ENCODE measurements at regions not wholly inside any gene's neighbourhood (a gene's known extent, or its start where the extent isn't known, plus 50 kb on each side); places are given as distances from the start of the nearest gene placed in this dataset.

DNA sequence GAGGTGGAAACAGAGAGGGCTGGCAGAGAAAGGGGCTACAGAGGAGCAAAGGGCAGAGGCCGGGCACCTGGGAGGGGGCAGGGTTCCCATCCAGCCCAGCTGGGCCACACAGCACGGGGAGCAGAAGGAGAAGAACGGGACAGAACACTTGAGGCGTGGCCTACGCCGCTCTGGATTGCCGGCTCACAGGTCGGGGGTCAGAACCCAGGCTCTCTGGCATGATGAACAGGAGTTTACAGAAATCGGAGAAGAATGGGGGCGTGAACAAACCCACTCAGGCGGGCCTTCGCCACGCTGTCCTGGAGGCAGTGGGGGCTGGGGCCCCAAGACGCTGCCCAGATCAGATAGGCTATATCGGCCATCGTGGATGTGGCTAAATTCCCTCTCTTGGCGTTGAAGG is 362.2 kb upstream of the SHH start:
- peak; percentile 37 for DNase-seq

DNA sequence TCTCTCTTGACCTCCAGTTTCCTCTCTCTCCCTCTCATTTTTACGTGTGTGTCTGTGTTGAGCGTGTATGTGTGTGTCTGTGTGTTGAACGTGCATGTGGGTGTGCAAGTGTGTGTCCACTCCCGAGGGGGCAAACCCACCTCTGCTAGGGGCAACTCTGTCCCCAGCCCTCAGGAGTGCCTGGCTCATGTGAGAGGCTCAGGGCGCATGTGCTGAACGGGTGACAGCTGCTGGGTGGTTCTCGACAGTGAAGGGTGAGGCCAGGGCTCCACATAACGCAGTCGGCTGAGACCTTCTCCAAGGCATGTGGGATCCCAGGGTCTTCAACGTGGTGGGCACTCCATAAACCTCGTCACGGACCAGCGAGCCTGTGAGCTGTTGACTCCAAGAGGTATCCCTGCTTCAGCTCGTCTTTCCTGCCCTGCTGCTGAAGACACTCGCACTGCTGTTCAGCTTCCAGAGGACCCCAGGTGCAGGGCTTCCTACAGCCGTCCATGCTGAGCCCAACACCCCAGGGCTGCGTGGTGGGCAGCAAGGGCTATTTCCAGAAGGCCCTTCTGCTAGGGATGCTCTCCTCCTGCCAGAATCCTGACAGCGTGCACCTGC is 361.6 kb upstream of the SHH start:
- peak; percentile 54 for DNase-seq

DNA sequence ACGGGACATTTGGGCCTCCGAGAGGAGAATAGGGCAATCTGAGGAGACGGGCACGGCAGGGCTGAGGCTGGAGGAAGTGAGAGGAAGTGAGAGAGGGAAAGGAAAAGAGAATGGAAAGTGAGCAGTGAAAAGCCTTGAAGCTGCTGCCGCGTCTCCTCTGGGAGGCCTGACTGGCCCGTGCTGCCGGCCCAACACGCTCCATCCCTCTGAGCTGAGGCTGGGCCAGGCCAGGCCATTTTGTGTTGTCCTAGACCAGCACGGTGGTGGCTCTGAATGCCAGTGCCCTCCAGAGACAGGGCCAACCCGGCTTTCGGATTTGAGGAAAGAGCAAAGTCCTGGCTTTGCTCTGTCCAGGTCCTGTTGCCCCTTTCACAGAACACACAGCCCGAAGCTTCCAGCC is 361.1 kb upstream of the SHH start:
- peak; percentile 25 for DNase-seq

GRCh38 chr7:156172638-156173037 is 360.4 kb upstream of the SHH start:
- DNase-seq: peak; percentile 50

DNA sequence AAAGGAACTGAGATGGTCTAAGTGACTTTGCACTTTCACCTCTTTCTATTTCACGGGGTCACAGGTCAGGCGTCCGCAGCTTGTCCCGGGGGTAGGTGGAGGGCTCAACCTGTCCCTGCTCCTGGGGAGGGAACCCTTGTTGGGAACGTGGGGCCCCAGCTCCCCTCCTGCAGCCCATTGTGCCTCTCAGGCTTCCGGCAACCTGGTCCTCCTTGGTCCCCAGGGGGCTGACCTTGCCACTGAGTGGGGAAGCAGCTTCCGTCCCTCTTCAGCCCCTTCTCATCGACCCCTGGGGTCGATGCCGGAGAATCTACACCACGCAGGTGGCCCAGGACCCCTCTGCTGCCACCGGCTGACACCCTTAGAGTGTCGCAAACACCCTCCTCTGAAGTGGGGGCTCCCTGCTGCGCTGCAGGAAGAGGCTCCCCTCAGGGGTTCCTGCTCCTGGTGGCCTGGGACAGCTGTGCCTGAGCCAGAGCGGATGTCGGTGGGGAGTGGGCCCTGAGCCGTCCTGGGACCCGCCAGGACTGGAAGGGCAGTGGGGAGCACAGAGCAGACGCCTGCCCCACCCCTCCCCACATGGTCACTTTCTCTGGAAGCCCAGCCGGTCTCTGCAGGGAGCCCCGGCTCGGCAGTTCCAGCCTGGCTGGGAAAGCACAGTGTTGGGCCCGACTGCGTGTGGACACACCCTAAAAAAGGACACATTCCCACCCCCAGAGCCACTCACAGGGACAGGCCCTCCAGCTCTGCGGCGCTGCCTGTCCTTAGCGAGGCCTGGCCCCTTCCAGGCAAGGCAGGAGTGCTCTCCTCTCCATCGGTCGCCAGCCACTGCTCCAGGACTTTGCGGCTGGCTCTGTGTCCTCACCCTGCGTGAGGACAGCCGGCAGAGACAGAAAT is 357.5 kb upstream of the SHH start:
- peak; percentile 53 for DNase-seq

GRCh38 chr7:156168434-156168833 is 356.2 kb upstream of the SHH start:
- DNase-seq: peak; percentile 50

DNA sequence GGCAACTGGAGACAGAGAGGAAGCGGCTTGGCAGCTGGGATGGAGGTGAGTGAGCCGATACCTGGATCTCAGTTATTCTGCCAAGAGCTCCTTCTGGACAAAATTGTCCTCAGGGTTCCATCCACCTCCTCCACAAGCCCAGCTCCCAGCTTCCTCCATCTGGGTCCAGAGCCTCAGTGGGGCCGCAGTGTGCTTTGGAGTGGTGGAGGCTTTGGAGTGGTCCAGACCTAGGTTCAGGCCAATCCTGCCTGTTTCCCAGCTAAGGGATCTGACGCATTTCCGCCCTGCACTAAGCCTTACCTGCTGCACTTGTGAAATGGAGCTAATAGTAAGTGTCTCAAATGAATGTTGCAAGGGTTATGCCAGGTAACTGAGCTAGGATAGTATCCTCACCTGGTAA is 355.7 kb upstream of the SHH start:
- peak; percentile 36 for DNase-seq

GRCh38 chr7:156167417-156167807 is 355.1 kb upstream of the SHH start:
- peak; percentile 57 for DNase-seq

DNA sequence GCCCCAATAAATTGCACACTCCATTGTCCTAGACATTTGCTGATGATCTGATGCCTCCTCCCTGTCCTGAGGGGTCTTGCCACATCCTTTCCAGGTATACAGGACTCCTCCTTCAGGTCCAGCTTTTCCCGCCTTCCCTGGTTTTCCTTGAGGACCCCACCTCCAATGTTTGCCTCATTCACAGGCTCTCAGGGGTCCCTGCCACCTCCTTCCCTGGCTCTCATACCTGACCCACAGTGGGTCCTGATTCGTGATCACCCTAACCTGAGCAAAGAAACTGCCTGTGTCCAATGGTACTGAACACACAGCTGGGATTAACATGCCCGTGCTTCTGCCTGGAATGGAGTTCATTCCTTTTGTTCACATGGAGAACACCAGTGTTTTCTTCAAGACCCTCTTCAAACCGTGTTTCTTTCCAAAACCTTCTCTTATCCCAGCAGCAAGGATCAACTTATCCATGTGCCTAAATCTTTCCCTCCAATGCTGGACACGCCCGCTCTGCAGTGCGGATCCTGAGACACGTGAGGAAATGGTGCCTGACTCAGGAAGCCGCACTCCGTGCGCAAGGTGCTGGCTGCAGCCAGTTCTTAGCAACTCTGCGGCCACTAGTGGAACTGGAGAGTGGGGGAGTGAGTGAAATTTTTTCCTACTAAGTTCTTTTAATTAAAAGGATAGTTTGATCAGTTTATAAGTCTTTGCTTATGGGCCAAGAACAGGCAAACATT is 354.6 kb upstream of the SHH start:
- DNase-seq: peak; percentile 24

GRCh38 chr7:156163747-156164146 is 351.5 kb upstream of the SHH start:
- DNase-seq: no peak

DNA sequence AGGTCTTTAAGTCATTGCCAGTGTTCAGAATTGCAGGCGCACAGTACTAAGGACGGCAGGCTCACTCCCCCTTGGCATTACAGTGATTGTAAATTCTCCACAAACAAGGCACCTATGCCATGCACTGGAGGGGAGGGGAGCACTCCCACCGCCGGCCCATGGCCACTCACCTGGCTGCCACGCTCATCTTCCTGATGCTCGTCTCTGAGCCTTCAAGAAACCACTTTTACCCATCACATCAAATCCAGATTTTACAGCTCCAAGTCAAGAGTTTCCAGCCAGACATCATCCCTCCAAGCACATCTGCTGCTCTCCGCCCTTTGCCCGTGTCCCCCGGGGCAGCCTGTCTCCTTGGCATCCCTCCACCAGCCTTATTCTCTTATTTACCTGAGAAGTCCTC is 350.2 kb upstream of the SHH start:
- DNase-seq: peak; percentile 24

DNA sequence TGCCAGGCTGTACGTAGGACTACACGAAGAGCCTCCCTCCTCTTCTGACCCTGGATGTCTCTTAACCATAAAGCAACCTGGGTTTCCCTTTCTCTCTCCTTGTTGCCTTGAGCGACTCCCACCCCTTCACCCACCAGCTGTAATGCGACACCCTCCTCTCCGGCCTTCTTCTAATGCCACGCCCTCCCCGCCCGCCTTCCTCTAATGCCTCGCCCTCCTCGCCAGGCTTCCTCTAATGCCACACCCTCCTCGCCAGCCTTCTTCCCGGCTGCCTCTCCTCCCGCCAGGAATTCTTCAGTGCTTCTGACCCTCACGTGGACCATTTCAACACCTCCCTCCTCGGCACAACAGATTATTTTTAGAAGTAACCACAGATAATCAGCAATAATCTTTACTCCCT is 348.5 kb upstream of the SHH start:
- peak; percentile 22 for DNase-seq

- DNase-seq: peak; percentile 24
These were observed 346.4 kb upstream of the SHH start for GRCh38 chr7:156158693-156159092.

- peak; percentile 16 for DNase-seq
These were observed 345.9 kb upstream of the SHH start for GRCh38 chr7:156158213-156158612.

DNA sequence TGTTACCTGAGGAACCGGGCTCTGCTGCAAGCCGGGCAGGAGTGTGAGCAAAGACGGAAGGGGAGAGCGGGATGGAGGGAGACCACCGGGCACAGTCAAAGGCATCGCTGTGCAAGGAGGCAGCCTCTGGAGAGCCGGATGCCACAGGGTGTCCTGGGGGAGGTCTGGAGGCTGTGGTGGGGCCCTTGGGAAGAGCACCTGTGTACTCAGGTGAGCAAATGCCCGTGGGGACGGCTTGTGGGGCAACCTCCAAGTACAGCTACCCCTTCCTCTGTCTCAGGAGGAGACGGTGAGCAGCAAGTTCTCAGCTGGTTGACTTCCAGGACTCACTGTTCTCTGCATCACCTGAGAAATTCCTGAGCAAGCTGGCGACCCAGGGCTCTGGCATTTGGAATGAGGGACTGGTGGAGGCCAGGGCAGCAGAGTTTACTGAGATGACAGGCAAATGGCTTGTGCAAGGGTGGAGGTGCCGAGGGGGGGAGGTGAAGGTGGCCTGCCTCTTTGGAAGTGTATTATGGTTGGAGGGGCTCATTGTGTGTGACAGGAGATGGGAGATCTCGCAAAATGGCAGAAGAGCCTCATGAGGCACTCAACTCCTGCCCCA is 345.2 kb upstream of the SHH start:
- peak; percentile 46 for DNase-seq

- peak; percentile 44 for DNase-seq
These were observed 344.6 kb upstream of the SHH start for GRCh38 chr7:156156734-156157408.

DNA sequence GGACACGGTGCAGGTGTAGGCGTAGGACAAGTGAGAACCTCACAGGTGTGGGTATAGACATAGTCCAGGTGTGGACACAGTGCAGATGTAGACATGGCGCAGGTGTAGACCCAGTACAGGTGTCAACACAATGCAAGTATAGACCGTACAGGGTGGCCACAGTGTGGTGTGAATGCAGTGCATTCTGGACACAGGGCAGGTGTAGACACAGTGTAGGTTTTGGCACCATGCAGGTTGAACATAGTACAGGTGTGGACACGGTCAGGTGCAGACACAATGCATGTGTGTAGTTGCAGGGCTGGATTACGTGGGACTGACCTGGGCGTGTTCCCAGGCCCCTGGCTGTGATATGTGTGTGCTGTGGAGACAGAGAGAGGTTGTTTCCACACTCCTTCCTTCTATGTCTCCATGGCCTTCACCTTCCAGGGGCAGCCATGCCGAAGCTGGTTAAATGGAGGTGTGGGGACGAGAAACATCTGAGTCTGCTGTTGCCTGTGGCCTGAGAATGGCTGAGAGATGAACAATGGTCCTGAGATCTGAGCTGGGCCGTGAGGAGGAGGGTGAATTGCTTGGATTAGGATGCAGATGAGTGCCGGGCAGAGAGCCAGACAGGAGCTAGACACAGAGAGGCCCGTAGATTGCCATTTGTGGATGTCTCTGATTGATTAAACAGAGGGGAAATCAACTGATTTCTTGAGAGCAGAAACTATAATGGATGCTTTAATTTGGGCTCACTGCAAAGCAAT is 343.9 kb upstream of the SHH start:
- peak; percentile 24 for DNase-seq

DNA sequence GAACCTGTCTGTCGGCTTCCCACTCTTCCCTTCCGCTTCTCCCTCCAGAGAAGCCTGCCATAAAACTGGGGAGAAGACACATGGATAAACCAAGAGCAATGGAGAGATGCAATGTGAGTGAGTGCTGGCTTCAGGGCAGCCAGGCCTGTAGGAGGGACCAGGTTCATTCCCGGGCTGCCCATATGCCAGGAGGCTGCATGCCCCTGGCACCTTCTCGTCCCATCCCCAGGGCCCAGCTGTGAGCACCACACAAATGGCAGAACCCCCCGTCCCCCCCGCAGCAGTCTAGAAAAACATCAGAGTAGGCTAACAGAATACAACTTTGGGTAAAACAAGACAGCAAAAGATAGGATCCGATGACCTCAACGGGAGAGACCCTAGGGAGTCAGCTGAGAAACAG is 341.3 kb upstream of the SHH start:
- DNase-seq: no peak

DNA sequence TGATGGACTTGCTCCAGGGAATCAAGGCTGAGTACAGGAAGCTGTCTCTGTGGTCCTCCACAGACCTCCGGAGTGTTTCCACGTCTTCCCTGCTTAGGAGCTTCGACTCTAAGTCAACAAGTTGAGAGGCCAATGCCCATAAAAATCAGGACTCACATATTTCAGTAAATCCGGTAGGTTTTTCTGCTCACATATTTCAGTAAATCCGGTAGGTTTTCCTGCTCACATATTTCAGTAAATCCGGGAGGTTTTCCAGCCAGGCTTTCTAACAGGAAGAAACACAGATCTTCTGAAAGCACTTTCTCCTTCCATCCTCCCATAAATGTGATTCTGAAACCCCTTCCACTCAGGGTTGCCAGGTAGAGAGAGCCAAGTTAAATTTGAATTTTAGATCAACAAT is 340.1 kb upstream of the SHH start:
- DNase-seq: no peak

DNA sequence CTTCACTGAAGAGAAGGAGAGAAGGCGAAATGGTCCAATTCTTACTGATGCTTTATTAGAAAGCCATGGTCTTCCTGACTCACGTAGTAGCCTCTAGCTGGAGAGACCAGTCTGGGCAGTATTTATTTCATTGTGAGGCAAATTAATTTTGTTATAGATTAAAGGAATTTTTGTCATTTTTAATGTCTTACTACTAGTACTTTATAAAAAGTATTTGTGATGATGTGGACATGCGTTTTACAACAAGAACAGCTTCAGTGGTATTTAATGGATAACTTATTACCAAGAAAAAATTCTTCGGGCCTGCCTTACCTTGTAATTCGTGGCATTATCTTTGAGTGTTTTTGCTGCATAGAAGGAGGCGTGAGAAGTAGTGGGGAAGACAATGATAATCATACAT is 339.4 kb upstream of the SHH start:
- DNase-seq: no peak

- no peak for DNase-seq
These were observed 338.8 kb upstream of the SHH start for GRCh38 chr7:156151078-156151477.

GRCh38 chr7:156148995-156149394 is 336.7 kb upstream of the SHH start:
- DNase-seq: no peak
